Liver (tissue), 8 donors: ENCODE measurements at regions not wholly inside any gene's neighbourhood (a gene's known extent, or its start where the extent isn't known, plus 50 kb on each side); places are given as distances from the start of the nearest gene placed in this dataset.

Experiments
- DNase-seq: peaks from one replicate; pipeline ENCODE4 v3.0.0-alpha.2; 2017; ENCODE audit warnings: low spot score
- H3K27ac ChIP-seq, 2 donors: one replicate each; pipeline ENCODE4 v1.7.0; 2013; ENCODE audit warnings: inconsistent platforms in 2 of 2, low read length in 2 of 2, control low read depth in 1 of 2, low read depth in 1 of 2, mild to moderate bottlenecking in 1 of 2
- H3K27me3 ChIP-seq, 4 donors: one replicate each; pipeline versions ENCODE4 v1.6.1 to v1.7.0; 2013; ENCODE audit warnings: low read length in 3 of 4, inconsistent platforms in 1 of 4, mild to moderate bottlenecking in 1 of 4, moderate library complexity in 1 of 4; ENCODE audit not compliant: control insufficient read depth in 4 of 4, insufficient read depth in 4 of 4
- H3K36me3 ChIP-seq, 4 donors: one replicate each; pipeline versions ENCODE4 v1.6.1 to v1.7.0; 2013; ENCODE audit warnings: low read length in 3 of 4, mild to moderate bottlenecking in 3 of 4, low read depth in 1 of 4, moderate library complexity in 1 of 4; ENCODE audit not compliant: control insufficient read depth in 4 of 4, insufficient read depth in 3 of 4
- H3K4me1 ChIP-seq, 4 donors: one replicate each; pipeline versions ENCODE4 v1.6.1 to v1.7.0; 2013; ENCODE audit warnings: low read length in 3 of 4, mild to moderate bottlenecking in 3 of 4, moderate library complexity in 1 of 4; ENCODE audit not compliant: control insufficient read depth in 4 of 4, insufficient read depth in 4 of 4
- H3K4me3 ChIP-seq, 3 donors: one replicate each; pipeline versions ENCODE4 v1.6.1 to v1.7.0; 2013; ENCODE audit warnings: low read length in 3 of 3, control low read depth in 1 of 3, low read depth in 1 of 3, mild to moderate bottlenecking in 1 of 3
- H3K9ac ChIP-seq, 2 donors: one replicate each; pipeline ENCODE4 v1.7.0; 2013; ENCODE audit warnings: low read length in 2 of 2, mild to moderate bottlenecking in 2 of 2, moderate library complexity in 2 of 2, control low read depth in 1 of 2, low read depth in 1 of 2
- H3K9me3 ChIP-seq, 4 donors: one replicate each; pipeline versions ENCODE4 v1.6.1 to v1.7.0; 2013; ENCODE audit warnings: low read length in 3 of 4; ENCODE audit not compliant: control insufficient read depth in 4 of 4
- EGR1 ChIP-seq, 2 donors: IDR thresholded peaks; 2 replicates each; pipeline ENCODE4 v1.6.1; 2016 to 2018; ENCODE audit warnings: antibody characterized with exemption in 2 of 2, low read depth in 2 of 2
- FOXA1 ChIP-seq: IDR thresholded peaks from 2 replicates; pipeline ENCODE4 v1.6.1; 2016; ENCODE audit warnings: antibody characterized with exemption
- FOXA2 ChIP-seq: IDR thresholded peaks from 2 replicates; pipeline ENCODE4 v1.6.1; 2016; ENCODE audit warnings: antibody characterized with exemption
- GABPA ChIP-seq, 2 donors: IDR thresholded peaks in 1 of 2; conservative IDR thresholded peaks in 1 of 2; 2 replicates each; pipeline ENCODE4 v1.6.1; 2016; ENCODE audit warnings: antibody characterized with exemption in 2 of 2, mild to moderate bottlenecking in 1 of 2, moderate library complexity in 1 of 2
- HNF4A ChIP-seq, 2 donors: conservative IDR thresholded peaks; 2 replicates each; pipeline ENCODE4 v1.6.1; 2016; ENCODE audit warnings: antibody characterized with exemption in 2 of 2, mild to moderate bottlenecking in 2 of 2
- HNF4G ChIP-seq: IDR thresholded peaks from 2 replicates; pipeline ENCODE4 v1.6.1; 2016; ENCODE audit warnings: antibody characterized with exemption
- JUND ChIP-seq, 2 donors: IDR thresholded peaks; 2 replicates each; pipeline ENCODE4 v1.6.1; 2016; ENCODE audit warnings: antibody characterized with exemption in 2 of 2
- NR2F2 ChIP-seq: IDR thresholded peaks from 2 replicates; pipeline ENCODE4 v1.6.1; 2016; ENCODE audit warnings: antibody characterized with exemption
- RAD21 ChIP-seq, 2 donors: IDR thresholded peaks; 2 replicates each; pipeline ENCODE4 v1.6.1; 2016; ENCODE audit warnings: antibody characterized with exemption in 2 of 2, mild to moderate bottlenecking in 2 of 2
- RXRA ChIP-seq, 2 donors: IDR thresholded peaks; 2 replicates each; pipeline ENCODE4 v1.6.1; 2017 to 2018; ENCODE audit warnings: antibody characterized with exemption in 2 of 2, mild to moderate bottlenecking in 1 of 2
- SP1 ChIP-seq: IDR thresholded peaks from 2 replicates; pipeline ENCODE4 v1.6.1; 2018; ENCODE audit warnings: antibody characterized with exemption, mild to moderate bottlenecking
- TAF1 ChIP-seq: conservative IDR thresholded peaks from 2 replicates; pipeline ENCODE4 v1.6.1; 2016; ENCODE audit warnings: antibody characterized with exemption, mild to moderate bottlenecking
- YY1 ChIP-seq: IDR thresholded peaks from 2 replicates; pipeline ENCODE4 v1.6.1; 2016; ENCODE audit warnings: antibody characterized with exemption, mild to moderate bottlenecking
- WGBS: extraction: QIAGEN DNeasy Blood & Tissue Kit; methylation state at CpG from one replicate; pipeline ENCODE4 v1.1.7; 2013; 5-methylcytosine and 5-hydroxymethylcytosine counted together
- TF ChIP-seq, protein P1 (sequence below): IDR thresholded peaks from 2 replicates; pipeline ENCODE4 v1.6.1; 2016; ENCODE audit warnings: antibody characterized with exemption
- TF ChIP-seq, protein P2 (sequence below): IDR thresholded peaks from 2 replicates; pipeline ENCODE4 v1.6.1; 2016; ENCODE audit warnings: antibody characterized with exemption
- TF ChIP-seq, protein P3 (sequence below): IDR thresholded peaks from 2 replicates; pipeline ENCODE4 v1.6.1; 2016; ENCODE audit warnings: antibody characterized with exemption, mild to moderate bottlenecking
- TF ChIP-seq, protein P4 (sequence below): fragments of 150-350 bp; IDR thresholded peaks from 2 replicates; pipeline ENCODE4 v1.5.1; 2017; ENCODE audit warnings: improper control_type of control experiment, low read depth, low read length; ENCODE audit not compliant: missing input control
- TF ChIP-seq, protein P5 (sequence below): IDR thresholded peaks from 2 replicates; pipeline ENCODE4 v1.6.1; 2016; ENCODE audit warnings: antibody characterized with exemption
- donor health status: healthy.
- donor health status: healthy.
- donor health status: healthy.
- donor health status: healthy.
- donor health status: healthy.

DNA sequence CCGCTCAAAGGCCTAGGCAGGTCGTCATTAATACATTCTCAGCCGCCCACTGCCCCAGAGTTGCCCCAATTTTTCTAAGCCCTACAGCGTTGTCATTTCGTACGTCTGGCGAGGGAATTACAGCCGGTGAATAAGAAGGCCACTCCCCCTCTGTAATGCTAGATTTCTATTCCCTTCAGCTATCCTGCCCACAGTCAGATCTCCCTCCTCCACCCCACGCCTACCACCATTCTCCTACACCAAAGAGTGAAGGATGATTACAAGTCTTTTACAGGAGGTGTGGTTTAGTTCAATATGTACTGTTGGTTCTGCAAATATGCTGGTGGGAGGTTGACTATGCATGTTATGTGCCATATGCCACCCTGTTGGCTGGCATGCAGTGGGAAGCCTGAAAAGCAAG lies 83.7 kb upstream of the SMIM15 start:
- no peak overlapping the region for H3K4me3 ChIP-seq
- no peaks in the 10 kb centered on the region for H3K27me3 ChIP-seq
- 74% methylated on average over 9 of the region's 9 CpGs for WGBS
- H3K4me1 ChIP-seq, result no peaks in the 10 kb centered on the region
- H3K9ac ChIP-seq, result no peak overlapping the region
- H3K9me3 ChIP-seq, result no peaks in the 10 kb centered on the region
- DNase-seq, result no peak
- no peaks in the 10 kb centered on the region for H3K36me3 ChIP-seq
- TF ChIP-seq GABPA (IDR thresholded peaks at IDR 0.05 in 1 of 2, conservative IDR thresholded peaks at IDR 0.05 in 1 of 2) (no peak), HNF4G (no peak), HNF4A (conservative IDR thresholded peaks at IDR 0.05) (no peak), NR2F2 (no peak), TAF1 (no peak), FOXA2 (no peak), EGR1 (IDR thresholded peaks at IDR 0.05; ENCODE audit: low read depth in 2 of 2) (no peak), JUND (IDR thresholded peaks at IDR 0.05) (no peak), SP1 (no peak), RAD21 (IDR thresholded peaks at IDR 0.05) (no peak), RXRA (IDR thresholded peaks at IDR 0.05) (no peak), YY1 (no peak)
- TF ChIP-seq, protein P1, sequence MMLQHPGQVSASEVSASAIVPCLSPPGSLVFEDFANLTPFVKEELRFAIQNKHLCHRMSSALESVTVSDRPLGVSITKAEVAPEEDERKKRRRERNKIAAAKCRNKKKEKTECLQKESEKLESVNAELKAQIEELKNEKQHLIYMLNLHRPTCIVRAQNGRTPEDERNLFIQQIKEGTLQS, result no peak
- TF ChIP-seq, protein P2, sequence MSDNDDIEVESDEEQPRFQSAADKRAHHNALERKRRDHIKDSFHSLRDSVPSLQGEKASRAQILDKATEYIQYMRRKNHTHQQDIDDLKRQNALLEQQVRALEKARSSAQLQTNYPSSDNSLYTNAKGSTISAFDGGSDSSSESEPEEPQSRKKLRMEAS, result no peak
- TF ChIP-seq, protein P3, sequence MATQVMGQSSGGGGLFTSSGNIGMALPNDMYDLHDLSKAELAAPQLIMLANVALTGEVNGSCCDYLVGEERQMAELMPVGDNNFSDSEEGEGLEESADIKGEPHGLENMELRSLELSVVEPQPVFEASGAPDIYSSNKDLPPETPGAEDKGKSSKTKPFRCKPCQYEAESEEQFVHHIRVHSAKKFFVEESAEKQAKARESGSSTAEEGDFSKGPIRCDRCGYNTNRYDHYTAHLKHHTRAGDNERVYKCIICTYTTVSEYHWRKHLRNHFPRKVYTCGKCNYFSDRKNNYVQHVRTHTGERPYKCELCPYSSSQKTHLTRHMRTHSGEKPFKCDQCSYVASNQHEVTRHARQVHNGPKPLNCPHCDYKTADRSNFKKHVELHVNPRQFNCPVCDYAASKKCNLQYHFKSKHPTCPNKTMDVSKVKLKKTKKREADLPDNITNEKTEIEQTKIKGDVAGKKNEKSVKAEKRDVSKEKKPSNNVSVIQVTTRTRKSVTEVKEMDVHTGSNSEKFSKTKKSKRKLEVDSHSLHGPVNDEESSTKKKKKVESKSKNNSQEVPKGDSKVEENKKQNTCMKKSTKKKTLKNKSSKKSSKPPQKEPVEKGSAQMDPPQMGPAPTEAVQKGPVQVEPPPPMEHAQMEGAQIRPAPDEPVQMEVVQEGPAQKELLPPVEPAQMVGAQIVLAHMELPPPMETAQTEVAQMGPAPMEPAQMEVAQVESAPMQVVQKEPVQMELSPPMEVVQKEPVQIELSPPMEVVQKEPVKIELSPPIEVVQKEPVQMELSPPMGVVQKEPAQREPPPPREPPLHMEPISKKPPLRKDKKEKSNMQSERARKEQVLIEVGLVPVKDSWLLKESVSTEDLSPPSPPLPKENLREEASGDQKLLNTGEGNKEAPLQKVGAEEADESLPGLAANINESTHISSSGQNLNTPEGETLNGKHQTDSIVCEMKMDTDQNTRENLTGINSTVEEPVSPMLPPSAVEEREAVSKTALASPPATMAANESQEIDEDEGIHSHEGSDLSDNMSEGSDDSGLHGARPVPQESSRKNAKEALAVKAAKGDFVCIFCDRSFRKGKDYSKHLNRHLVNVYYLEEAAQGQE, result no peak
- TF ChIP-seq, protein P4, sequence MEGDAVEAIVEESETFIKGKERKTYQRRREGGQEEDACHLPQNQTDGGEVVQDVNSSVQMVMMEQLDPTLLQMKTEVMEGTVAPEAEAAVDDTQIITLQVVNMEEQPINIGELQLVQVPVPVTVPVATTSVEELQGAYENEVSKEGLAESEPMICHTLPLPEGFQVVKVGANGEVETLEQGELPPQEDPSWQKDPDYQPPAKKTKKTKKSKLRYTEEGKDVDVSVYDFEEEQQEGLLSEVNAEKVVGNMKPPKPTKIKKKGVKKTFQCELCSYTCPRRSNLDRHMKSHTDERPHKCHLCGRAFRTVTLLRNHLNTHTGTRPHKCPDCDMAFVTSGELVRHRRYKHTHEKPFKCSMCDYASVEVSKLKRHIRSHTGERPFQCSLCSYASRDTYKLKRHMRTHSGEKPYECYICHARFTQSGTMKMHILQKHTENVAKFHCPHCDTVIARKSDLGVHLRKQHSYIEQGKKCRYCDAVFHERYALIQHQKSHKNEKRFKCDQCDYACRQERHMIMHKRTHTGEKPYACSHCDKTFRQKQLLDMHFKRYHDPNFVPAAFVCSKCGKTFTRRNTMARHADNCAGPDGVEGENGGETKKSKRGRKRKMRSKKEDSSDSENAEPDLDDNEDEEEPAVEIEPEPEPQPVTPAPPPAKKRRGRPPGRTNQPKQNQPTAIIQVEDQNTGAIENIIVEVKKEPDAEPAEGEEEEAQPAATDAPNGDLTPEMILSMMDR, result no peak
- TF ChIP-seq, protein P5, sequence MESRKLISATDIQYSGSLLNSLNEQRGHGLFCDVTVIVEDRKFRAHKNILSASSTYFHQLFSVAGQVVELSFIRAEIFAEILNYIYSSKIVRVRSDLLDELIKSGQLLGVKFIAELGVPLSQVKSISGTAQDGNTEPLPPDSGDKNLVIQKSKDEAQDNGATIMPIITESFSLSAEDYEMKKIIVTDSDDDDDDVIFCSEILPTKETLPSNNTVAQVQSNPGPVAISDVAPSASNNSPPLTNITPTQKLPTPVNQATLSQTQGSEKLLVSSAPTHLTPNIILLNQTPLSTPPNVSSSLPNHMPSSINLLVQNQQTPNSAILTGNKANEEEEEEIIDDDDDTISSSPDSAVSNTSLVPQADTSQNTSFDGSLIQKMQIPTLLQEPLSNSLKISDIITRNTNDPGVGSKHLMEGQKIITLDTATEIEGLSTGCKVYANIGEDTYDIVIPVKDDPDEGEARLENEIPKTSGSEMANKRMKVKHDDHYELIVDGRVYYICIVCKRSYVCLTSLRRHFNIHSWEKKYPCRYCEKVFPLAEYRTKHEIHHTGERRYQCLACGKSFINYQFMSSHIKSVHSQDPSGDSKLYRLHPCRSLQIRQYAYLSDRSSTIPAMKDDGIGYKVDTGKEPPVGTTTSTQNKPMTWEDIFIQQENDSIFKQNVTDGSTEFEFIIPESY, result no peak
- H3K27ac ChIP-seq, result no peak overlapping the region

DNA sequence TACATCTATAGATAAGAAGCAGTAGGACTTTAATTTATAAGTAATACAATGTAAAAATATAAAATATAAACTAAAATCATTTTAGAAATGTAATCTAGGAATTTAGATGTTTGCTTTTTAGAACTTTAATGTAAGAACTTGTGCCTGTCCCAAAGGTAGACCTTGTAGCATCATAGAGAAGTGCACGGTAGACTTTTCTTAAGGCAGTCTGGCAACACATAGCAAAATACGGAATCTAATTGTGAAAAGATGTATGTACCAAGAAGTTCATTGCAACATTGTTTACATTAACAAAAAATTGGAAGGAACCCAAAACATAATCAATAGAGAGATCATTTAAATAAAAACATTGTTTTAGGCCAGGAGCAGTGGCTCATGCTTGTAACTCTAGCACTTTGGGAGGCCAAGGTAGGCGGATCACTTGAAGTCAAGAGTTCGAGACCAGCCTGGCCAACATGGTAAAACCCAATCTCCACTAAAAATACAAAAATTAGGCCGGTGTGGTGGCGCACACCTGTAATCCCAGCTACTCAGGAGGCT lies 84.6 kb upstream of the SMIM15 start:
- Histone ChIP-seq H3K9ac (no peak overlapping the region), H3K36me3 (no peaks in the 10 kb centered on the region), H3K9me3 (no peaks in the 10 kb centered on the region), H3K4me1 (no peaks in the 10 kb centered on the region), H3K4me3 (no peak overlapping the region), H3K27ac (no peak overlapping the region), H3K27me3 (no peaks in the 10 kb centered on the region)
- no peak for DNase-seq
- WGBS, result 86% methylated on average over 6 of the region's 6 CpGs
- TF ChIP-seq, protein P5, result no peak
- TF ChIP-seq, protein P1, result no peak
- no peak for TF ChIP-seq RAD21 (IDR thresholded peaks at IDR 0.05)
- no peak for TF ChIP-seq EGR1 (IDR thresholded peaks at IDR 0.05; ENCODE audit: low read depth in 2 of 2)
- TF ChIP-seq GABPA (IDR thresholded peaks at IDR 0.05 in 1 of 2, conservative IDR thresholded peaks at IDR 0.05 in 1 of 2), result no peak
- TF ChIP-seq YY1, result no peak
- TF ChIP-seq HNF4G, result no peak
- TF ChIP-seq FOXA1, result no peak
- TF ChIP-seq, protein P3, result no peak
- no peak for TF ChIP-seq RXRA (IDR thresholded peaks at IDR 0.05)
- no peak for TF ChIP-seq FOXA2
- TF ChIP-seq SP1, result no peak
- TF ChIP-seq NR2F2, result no peak
